NAMALWA (cell line): ENCODE measurements at regions not wholly inside any gene's neighbourhood (a gene's known extent, or its start where the extent isn't known, plus 50 kb on each side); places are given as distances from the start of the nearest gene placed in this dataset.
"Not testable (repeated sequence)": the region's sequence is repeated elsewhere in the genome, so short reads cannot be mapped to it uniquely, and the experiment has no call there.

Experiments
- DNase-seq: peaks from one replicate; pipeline ENCODE4 v3.0.0-alpha.2; 2015; ENCODE audit warnings: low spot score

DNA sequence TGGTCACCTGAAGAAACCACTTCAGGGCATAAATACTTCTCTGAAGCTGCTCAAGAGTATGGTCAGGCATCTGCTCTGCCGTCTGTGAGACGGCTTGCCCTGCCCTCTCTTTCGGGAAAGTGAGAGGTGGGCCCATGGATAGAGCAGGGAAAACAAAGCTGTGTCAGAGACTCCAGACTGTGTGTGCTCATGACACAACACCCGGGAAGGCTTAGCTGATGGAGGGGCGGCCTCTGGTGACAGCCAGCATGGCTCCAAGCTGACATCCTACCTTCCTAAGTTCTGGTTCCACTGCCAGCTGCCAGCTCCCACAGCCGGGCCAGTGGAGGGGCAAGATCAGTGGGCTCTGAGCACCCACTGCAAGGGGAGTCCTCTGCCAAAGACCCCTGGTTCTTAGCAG, 215.3 kb downstream of the ANKRD30B start:
- no peak for DNase-seq

DNA sequence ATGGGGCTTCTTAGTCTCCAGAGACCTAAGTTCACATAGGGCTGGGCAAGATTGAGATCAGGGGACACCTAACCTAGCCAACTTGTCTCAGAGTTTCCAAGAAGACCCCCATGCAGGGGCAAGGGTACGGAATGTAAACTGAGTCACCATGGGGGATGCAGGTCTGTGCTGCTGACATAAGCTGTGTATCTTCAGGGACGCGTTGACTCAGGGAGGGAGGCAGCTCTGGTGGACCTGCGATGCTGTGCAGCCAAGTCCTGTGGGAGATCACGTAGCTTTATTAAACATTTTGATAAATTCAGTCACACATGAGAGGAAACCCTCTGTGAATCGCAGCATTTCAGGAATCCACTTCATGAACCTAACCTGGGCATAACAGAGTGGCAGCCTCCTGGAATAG, 216.0 kb downstream of the ANKRD30B start:
- DNase-seq: no peak

DNA sequence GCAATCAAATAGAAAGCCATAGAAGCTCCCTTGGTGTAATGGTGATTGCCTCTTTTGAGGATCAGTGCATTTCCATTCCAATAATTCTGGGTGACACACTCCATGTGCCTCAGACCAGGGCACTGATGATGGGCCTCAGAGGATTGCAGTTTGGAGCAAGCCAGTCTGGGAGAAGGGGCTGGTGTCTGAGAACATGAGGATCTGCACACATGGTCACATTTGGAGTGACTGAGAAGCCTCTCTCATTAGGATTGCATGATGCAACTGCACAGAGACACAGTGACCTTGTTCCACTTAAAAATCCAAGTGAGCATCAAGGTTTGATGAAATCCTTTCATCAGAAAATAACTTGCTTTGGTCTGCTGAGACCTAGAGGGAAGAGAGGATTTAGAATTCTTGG, 216.4 kb downstream of the ANKRD30B start:
- no peak for DNase-seq

DNA sequence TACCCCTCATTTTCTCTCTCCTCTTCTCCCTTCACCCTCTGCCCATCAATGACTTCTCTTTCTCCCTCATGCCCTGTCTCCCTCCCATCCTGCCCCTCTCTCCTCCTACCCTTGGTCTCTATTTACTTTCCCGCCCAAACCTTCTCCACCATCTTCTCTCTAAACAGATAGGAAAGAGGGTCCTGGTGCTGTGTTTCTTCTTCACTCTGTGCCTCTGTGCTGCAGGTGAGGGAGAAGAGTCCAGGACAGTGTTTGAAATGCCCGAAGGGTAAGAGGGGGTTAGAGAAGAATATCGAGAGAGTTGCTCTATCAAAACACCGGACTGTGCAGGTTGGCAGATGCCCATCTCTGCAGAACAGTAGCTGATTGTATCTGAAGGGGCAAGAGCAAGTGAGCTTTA, 217.0 kb downstream of the ANKRD30B start:
- DNase-seq: not testable (repeated sequence)

DNA sequence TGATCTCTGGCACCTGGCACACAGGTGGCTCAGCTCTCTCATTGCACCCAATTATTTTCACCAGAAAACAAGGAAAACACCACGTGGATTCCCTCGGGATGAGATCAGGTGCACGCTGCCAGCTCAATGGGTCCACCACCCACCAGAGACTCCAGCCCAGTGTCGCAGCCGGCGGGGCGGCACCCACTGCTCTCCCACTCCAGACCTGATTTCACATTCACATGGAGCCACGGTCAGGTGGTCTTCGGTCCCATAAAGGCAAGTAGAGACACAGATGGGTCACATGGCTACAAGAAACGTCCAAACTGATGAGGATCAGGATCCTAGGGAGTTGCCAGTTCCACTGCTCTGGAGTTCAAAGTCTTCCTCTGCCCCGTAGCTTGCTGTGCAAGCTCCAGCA, 217.6 kb downstream of the ANKRD30B start:
- no peak for DNase-seq

DNA sequence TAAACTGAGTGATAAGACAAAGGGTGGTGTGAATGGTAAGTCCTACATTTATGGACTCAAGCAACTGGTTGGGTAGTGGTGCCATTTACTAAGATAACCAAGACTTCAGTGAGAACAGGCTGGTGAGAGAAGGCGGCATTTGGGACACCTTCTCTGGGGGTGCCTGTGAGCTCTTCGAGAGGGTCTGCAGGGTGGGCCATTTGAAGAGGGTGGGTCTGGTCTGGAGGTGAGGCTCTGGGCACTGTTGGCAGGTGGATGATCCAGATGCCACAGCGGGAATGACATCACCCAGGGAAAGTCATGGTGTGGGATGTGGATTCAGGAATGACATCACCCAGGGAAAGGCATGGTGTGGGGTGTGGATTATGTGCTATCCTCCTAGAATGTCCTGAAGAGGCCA, 219.3 kb downstream of the ANKRD30B start:
- not testable (repeated sequence) for DNase-seq

DNA sequence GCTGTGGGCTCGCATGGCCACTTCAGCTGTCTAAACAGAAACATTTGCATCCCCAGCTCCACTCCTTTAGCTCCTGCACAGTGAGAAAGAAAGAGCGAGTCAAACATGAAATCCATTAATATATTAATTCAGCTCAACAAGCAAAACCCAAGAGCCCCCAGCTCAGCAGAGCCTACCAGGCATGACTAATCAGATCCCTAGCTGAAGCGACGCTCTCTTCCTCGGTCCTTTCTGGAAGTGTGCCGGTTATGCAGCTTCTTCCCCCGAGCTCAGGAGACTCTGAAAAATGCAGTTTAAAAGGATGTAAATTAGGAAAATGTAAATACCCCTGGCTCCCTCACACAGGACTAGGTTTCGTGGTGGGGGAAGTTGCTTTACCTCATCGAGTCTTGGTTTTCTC, 221.5 kb downstream of the ANKRD30B start:
- no peak for DNase-seq

DNA sequence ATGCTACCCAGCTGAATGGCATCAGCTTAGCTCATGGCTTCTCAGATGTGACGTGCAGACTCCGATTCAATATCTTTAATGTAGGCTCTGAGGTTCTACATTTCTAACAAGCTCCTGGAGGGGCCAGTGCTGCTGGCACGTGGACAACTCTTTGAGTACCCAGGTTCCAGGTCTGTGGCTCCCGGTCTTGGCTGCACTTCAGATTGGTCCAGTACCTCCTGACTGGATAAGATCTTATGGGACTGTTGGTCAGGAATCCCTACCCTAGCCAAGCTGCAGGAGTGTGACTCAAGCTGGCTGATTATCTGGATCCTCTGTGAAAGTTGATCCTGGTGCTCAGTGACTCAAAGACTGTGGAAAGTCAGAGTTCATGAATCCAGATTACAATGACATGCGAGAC, 222.1 kb downstream of the ANKRD30B start:
- no peak for DNase-seq

DNA sequence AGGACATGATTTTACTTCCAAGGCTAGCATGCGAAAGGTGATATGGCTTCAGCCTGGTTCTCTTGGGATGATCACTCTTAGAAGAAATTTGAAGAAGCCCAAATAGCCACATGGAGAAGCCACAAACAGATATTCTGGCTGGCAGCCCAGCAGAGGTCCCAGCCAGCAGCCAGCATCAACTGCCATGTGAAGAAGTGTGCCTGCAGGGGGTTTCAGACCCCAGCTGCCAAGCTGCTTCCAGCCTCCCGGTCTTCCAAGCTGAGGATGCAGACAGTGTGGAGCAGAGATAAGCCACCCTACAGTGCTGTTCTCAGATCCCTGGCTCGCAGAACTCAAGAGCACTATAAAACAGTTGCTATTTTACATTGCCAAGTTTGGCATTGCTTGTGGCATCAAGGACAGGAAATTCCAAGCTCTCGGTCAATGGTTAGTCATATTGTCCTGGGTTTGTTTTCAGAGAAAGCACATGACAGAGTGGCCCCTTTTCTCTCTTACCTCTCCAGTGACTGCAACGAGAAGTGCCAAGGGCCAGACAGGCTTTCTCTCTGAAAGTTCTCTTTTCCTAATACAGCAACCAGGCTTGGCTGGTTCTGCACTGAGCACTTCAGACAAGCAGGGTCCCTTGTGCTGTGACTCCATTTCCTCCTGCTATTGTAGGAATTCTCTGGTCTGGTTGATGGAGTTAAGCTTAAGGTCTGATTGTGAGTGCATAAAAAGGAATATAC, 223.7 kb downstream of the ANKRD30B start:
- DNase-seq: no peak

DNA sequence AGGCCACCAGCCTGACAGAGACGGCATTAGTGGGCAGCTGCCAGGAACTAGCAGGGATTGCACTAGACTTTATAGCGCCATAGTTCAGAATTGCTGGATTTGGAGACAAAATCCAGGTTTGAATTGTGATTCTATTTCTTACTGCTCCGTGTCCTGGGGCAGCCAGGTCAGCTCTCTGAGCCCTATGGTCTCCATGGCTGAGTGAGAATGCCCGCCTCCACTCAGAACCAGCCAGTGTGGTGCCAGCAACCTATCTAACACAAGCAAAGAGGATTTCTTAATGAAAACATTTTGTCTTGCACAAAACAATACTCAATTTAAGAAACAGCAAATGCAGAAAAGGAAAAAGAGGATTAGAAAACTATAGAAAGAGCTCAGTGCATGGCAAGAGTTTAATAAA, 225.4 kb downstream of the ANKRD30B start:
- DNase-seq: not testable (repeated sequence)

DNA sequence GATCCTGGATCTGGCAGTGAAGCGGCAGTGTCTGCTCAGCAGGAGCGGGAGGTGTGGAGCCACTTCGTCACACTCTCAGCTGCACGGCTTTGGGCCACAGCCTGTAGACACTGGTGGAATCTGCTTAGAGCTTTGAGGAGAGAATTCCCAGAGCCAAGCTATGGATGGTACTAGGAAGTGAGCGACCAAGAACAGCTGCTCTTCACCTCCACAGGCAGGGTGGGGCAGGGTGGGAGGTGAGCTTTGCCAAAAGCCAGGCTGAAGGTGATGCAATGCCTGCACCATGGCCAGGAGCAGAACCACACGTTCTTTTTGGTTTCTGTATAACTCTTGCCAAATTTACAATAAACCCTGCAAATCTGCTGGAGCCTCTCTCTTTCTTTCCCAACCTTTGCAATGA, 226.1 kb downstream of the ANKRD30B start:
- DNase-seq: no peak

DNA sequence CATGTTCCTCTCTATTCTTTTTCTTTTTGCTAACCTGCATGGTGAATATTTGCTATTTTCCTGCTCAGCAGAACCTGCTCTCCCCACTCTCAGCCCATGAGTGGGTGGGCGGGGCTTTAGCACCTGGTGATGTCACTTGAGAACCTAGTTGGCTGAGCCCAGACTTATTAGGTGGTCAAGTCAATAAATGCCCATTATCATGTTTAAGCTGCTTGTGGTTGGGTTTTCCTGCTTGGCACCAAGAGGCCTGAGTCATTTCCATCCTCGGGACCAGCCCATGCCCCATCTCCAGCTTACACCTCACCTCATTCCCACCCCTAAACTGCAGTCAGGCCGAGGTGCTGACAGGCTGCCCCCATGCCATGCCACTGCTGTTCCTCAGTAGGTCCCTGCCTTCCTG, 226.6 kb downstream of the ANKRD30B start:
- no peak for DNase-seq

DNA sequence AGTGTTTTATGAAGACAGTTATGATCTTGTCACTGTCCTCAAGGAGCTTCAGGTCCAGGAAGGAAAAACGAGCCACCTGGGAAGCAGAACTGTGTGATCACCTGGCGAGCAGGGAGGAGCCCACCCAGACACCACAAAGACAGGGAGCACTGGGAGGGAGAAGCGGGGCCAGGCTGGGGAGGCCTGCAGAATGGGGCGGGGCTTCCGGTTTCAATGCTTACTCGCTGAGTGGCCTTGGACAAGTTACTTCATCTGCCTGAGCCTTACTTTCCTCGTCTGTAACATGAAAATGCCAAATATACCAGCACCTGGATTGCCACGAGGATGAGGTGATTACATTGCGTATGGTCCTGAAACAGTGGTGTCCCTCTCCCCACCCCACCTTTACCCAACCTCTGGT, 227.5 kb downstream of the ANKRD30B start:
- DNase-seq: no peak

DNA sequence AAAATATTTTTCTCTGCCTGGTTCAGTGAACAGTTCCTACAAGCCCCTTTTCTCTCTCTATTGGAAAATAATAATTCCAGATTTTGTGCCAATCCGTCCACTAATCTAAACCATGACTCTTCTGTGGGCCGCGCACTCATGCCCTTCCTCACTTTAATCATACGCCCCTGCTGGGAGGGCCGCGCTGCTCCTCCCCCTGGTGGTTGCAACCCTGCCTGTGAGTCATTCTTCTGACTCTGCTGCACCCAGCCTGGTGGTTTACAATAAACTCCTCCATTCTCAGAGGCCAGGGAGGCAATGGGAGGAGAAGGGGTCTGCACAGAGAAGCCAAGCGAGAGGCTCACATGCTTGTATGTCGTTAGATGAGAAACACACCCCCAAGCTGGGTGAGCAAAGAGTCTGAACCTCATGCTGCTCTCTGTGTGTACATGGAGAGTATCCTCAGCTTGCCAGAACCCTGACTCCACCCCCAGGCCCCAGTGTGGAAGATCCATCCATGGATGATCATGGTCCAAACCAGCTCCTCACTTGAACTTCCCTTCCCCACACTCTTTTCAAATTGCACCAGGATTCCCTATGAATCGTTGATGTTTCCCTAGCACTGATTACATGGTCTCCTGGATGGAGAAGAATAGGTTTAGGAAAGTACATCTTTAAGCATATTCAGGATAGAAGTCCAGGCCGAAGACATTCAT, 228.9 kb downstream of the ANKRD30B start:
- no peak for DNase-seq

DNA sequence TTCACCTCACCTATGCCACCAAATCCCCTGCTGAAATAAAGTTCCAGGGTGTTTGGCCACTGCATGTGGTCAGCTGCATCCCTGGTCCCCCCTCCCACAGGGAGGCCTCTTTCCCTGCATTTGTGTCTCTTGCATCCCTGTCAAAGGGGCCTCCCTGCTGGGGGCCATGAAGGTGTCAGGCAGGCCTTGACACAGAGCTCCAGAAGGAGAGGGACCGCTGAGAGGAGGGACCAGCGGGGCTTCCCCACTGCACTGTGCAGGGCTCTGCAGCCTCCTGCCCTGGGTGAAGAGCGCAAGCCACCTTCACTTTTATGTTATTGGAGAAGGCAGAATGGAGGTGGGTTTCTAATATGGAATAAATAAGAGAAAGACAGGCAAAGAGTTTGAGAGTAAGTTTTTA, 230.2 kb downstream of the ANKRD30B start:
- no peak for DNase-seq

DNA sequence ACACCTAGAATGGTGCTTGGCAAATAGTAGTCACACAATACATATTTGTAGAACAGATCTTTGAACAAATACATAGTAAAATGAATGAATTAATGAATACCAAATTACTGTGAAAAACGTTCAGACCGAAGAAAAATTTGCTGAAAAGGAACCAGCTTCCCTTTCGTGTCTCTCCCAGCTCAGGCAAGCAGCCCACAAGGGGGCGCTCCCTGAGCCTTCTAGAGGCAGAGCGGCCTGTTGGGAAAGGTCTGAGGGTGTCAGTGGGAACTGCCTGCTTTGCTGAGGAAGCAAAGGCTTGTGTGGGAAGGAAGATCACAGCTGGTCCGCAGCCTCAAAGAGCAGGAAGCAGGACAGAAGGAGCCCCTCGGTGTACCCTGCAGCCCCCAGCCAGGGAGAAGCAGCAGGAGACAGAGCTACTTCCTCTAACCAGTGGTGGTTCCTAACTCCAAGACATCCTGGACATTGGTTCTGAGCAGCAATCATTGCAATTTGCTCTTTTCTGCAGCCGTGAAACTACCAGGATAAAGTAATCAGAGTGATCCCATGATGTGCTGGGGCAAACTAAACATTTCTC, 231.1 kb downstream of the ANKRD30B start:
- DNase-seq: peak; percentile 70

DNA sequence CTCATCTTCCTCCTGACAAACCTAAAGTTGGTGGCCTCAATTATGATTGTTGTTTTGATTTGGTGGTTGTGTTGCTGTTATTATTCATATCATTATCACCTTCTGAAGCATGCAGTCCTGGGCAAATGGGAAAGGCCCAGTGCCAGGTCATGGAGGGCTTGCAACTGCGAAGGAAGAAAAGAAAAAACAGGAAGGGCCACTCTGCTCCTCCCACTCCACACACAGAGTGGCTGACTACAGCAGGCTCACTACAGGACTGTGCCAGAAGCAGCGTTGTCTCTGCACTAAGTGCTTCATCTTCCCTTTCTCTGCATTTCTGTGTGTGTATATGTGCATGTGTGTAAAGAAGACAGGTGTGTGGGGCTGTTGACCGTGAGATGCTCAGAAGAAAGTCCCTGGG, 231.9 kb downstream of the ANKRD30B start:
- no peak for DNase-seq

DNA sequence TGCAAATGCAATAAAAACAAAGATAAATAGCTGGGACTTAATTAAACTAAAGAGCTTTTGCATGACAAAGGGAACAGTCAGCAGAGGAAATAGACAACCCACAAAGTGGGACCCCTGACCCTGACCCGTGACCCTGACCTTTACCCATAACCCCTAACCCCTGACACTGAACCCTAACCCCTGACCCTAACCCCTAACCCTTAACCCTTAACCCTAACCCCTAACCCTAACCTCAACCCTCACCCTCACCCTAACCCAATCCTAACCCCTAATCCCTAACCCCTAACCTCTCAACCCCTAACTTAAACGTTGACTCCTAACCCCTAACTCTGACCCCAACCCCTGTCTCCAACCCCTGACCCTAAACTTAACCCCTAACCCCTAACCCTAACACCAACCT, 236.6 kb downstream of the ANKRD30B start:
- not testable (repeated sequence) for DNase-seq

DNA sequence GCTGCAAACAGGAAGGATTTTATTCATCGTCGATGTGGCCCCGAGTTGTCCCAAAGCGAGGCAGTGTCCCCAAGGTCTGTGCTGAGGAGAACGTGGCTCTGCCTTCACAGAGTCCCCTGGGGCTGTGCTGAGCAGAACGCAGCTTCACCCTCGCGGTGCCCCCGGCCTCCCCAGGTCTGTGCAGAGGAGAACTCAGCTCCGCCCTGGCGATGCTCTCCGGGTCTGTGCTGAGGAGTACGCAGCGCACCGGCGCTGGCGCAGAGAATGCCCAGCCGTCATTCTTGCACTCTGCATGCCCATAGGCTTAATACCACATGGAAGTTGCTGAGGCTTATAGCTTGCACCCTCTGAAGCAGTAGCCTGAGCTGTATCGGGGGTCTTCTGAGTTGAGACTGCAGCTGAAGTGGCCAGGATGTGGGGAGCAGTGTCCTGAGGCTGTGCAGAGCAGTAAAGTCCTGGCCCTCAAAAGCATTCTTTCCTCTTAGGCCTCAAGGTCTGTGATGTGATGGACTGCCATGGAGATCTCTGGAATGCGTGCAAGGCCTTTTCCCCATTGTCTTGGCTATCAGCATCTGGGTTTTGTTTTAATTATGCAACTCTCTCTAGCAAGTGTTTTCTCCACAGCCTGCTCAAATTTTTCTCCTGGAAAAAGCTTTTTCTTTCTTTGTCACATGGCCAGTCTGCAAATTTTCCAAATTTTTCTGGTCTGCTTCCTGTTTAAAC, 237.5 kb downstream of the ANKRD30B start:
- DNase-seq: not testable (repeated sequence)

DNA sequence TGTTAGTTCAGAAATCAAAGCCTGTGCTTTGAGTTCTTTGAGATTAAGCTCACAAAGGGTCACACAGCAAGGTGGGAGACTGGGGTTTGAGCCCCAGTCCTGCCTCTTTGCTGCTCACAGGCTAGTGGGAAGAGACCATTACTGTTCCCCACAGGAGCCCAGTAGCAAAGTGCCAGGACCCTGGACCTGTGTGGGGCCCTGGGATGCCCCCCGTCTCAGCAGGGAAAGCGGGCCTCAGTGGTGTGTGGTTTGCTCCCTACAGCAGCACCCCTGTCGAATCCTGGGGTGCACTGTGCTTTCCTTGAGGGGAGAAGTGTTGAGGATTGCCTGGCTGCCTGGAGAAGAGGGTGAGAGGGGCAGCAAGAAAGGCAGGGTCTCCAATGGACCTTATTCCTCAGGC, 239.4 kb downstream of the ANKRD30B start:
- DNase-seq: not testable (repeated sequence)

DNA sequence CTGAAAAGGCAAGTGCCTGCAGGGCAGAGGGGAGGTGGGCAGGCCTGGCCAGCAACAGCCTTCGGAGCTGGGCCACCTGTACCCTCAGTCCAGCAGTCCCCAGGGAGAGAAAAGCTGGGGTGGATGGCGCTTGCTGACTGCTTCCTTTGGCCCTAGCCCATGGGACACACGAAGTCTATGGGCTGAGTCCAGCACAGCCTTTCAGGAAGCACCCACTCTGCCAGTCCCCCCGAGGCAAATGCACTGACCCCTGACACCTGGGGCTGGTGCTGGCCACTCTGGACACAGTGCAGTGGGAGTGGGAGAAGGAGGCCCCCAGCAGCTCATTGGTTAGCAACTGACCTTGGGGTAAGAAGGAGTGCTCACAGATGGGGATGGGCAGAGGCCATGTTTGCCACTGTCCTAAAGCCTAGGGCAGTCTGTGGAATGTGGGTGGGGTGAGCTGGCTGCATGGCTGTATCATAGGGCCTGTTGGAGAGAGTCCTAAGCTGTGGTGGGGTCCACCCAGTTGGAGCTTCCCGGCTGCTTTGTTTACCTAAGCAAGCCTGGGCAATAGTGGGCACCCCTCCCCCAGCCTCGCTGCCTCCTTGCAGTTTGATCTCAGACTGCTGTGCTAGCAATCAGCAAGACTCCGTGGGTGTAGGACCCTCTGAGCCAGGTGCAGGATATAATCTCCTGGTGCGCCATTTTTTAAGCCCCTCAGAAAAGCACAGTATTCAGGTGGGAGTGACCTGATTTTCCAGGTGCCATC, 240.2 kb downstream of the ANKRD30B start:
- DNase-seq: not testable (repeated sequence)

DNA sequence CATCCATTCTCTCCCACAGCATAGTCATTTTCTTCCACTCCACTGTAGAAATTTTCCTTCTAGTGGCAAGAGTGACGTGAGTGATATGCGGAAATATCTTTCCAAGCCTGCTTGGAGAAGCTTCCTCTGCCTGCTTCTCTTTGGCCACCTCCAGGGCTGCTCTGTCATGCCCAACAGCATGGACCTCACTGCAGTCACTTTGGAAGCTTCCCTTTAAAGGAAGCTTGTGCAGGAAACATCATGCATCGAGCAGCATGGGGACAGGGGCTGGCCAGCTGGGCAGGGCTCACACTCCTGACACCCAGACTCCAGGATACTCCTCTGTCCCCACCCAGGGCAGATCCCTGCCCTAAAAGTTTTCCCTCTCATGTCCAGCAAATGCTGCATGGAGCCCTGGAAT, 241.6 kb downstream of the ANKRD30B start:
- not testable (repeated sequence) for DNase-seq
